ENCODE measurements at regions not wholly inside any gene's neighbourhood (a gene's known extent, or its start where the extent isn't known, plus 50 kb on each side); places are given as distances from the start of the nearest gene placed in this dataset.
"Not testable (repeated sequence)": the region's sequence is repeated elsewhere in the genome, so short reads cannot be mapped to it uniquely, and the experiment has no call there.

- DNase-seq = no peak
Measured at GRCh38 chr5:96124589-96124988, 162.9 kb upstream of the ELL2 start.

- DNase-seq = no peak
Measured at GRCh38 chr5:96123418-96123817, 161.8 kb upstream of the ELL2 start.

GRCh38 chr5:96121364-96121763 is 159.7 kb upstream of the ELL2 start:
- DNase-seq = no peak

GRCh38 chr5:96120120-96120519 is 158.5 kb upstream of the ELL2 start:
- no peak for DNase-seq

GRCh38 chr5:96117771-96118651 is 156.4 kb upstream of the ELL2 start:
- no peak for DNase-seq

GRCh38 chr5:96115147-96115807 is 153.6 kb upstream of the ELL2 start:
- DNase-seq = no peak

- no peak for DNase-seq
Measured at GRCh38 chr5:96114736-96115135, 153.1 kb upstream of the ELL2 start.

GRCh38 chr5:96113170-96113939 is 151.7 kb upstream of the ELL2 start:
- DNase-seq = no peak

GRCh38 chr5:96112703-96113102 is 151.1 kb upstream of the ELL2 start:
- DNase-seq = no peak

GRCh38 chr5:96112123-96112670 is 150.5 kb upstream of the ELL2 start:
- no peak for DNase-seq

GRCh38 chr5:96111080-96111756 is 149.6 kb upstream of the ELL2 start:
- DNase-seq = no peak

- DNase-seq = no peak
Measured at GRCh38 chr5:96110300-96110699, 148.6 kb upstream of the ELL2 start.

GRCh38 chr5:96108629-96109028 is 147.0 kb upstream of the ELL2 start:
- not testable (repeated sequence) for DNase-seq

GRCh38 chr5:96103829-96104228 is 142.2 kb upstream of the ELL2 start:
- not testable (repeated sequence) for DNase-seq

- DNase-seq = no peak
Measured at GRCh38 chr5:96101358-96102089, 139.9 kb upstream of the ELL2 start.

GRCh38 chr5:96097488-96097887 is 135.8 kb upstream of the ELL2 start:
- not testable (repeated sequence) for DNase-seq

GRCh38 chr5:96096724-96097123 is 135.1 kb upstream of the ELL2 start:
- no peak for DNase-seq

- DNase-seq = no peak
Measured at GRCh38 chr5:96094904-96095303, 133.3 kb upstream of the ELL2 start.

GRCh38 chr5:96093890-96094381 is 132.3 kb upstream of the ELL2 start:
- no peak for DNase-seq

- no peak for DNase-seq
Measured at GRCh38 chr5:96093340-96093739, 131.7 kb upstream of the ELL2 start.

GRCh38 chr5:96091874-96092273 is 130.2 kb upstream of the ELL2 start:
- no peak for DNase-seq

- DNase-seq = no peak
Measured at GRCh38 chr5:96090215-96090614, 128.6 kb upstream of the ELL2 start.
